GM04503 (cell line): ENCODE measurements at regions not wholly inside any gene's neighbourhood (a gene's known extent, or its start where the extent isn't known, plus 50 kb on each side); places are given as distances from the start of the nearest gene placed in this dataset.
"Not testable (repeated sequence)": the region's sequence is repeated elsewhere in the genome, so short reads cannot be mapped to it uniquely, and the experiment has no call there.

ENCODE experiments used
- DNase-seq: peaks from one replicate; pipeline ENCODE4 v3.0.0-alpha.2; 2012; ENCODE audit warnings: low read depth

- DNase-seq = no peak
These were observed 161.5 kb upstream of the CDKN2B start for GRCh38 chr9:22170556-22170955.

- DNase-seq = no peak
These were observed 162.0 kb upstream of the CDKN2B start for GRCh38 chr9:22170990-22171670.

DNA sequence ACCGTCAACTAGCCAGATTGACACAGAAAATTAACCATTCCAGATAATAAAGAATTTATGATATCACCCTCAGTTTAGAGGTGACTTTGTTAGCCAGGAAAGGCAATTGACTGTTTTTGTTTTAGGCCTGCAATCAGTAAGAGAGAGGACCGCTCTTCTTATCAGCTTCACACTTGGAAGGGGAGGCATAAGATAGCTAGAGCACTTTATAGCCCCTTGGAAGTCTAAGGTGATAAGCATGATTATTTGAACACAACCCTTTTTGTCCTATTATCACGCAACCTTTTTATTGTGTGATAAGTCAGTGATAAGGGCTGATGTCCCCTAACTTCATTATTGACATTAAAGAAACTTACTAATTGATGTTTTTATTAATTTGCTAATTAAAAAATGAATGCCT, 162.6 kb upstream of the CDKN2B start:
- DNase-seq = no peak

GRCh38 chr9:22173908-22174307, 164.8 kb upstream of the CDKN2B start:
- DNase-seq = no peak

DNA sequence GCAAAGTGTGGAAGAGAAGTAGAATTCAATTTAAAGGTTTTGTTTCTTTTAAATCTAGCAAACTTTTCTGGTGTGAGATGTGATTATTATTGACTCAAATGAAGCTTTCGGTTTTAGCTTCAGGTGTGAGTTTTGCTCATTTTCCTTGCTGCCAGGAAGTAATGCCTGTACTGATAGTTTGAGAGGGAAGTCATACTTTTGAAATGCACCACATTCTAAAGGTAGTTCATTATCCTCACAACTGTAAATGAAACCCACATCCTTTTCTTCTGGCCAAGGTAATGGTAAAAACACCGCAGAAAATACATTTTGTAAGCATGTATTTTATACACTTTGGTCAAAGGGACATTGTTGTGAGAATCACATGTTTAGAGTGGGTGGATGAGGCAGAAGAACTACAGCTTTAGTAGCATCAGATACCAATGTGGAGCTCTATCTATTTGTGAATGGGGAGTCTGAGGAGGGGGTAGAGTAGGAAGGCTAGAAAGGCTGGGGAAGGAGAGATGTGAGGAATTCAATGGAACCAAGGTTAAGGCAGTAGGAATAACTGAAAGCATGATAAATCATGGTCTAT, 167.0 kb upstream of the CDKN2B start:
- no peak for DNase-seq

DNA sequence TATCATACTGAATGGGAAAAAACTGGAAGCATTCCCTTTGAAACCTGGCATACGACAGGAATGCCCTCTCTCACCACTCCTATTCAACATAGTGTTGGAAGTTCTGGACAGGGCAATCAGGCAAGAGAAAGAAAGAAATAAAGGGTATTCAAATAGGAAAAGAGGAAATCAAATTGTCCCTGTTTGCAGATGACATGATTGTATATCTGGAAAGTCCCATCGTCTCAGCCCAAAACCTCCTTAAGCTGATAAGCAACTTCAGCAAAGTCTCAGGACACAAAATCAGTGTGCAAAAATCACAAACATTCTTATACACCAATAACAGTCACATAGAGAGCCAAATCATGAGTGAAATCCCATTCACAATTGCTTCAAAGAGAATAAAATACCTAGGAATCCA, 171.9 kb upstream of the CDKN2B start:
- DNase-seq = not testable (repeated sequence)

- DNase-seq = no peak
These were observed 180.4 kb upstream of the CDKN2B start for GRCh38 chr9:22189471-22189870.

- DNase-seq = not testable (repeated sequence)
These were observed 187.9 kb upstream of the CDKN2B start for GRCh38 chr9:22197000-22197399.

GRCh38 chr9:22198681-22199080, 189.6 kb upstream of the CDKN2B start:
- DNase-seq = no peak

DNA sequence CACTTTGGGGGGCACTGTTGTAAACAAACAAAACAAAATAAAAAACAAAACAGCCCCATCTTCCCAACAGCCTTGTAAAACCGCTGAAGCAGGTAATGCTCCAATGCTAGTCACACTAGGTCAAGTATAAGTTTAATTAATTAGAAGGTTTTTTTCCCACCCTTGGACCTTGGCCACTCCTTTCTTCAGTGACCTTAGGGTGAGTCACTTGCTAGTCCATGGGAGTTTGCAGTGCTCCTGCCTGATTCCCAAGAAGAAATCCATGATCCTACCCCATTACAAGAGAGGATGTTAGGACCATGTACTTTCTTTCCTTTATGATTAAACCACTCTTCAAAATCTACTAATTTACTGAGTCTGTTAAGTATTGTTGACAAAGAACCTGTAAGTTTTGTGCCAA, 192.2 kb upstream of the CDKN2B start:
- DNase-seq = no peak

DNA sequence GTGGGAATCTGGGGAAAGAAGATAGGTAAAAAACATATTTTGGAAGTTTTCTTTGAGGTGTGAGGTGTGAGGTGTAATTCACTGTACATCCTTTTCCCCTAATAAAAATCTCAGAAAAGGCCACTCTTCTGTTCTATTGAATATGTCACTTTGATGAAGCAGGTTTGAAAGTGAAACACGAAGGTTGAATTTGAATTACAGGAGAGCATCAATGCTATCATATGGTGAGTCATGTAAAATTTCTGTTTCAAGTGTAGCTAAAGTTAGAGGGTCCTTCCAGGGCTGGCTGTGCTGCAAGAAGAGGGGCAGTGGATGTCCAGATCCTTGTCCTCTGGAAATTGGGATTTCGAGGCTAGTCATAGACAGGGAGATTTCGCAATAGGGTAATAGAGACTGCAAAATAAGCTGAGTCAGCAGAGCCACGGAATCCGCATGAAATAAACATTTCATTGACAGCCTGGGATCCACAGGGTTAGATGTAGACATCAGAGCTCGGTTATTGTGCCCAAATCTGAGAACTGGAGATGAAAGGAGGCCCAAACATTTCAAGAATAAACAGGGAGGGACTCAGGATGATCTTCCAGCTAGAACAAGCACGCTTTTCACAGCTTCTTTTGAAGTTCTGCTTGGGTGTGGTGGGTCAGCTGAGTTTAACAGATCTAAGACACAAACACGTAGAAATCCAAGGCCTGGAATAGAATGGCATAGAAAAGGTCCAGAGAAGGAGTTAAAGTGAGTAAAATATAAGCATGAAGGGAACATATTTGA, 194.4 kb upstream of the CDKN2B start:
- no peak for DNase-seq

- no peak for DNase-seq
These were observed 195.1 kb upstream of the CDKN2B start for GRCh38 chr9:22204240-22204639.

- no peak for DNase-seq
These were observed 197.7 kb upstream of the CDKN2B start for GRCh38 chr9:22206833-22207232.

DNA sequence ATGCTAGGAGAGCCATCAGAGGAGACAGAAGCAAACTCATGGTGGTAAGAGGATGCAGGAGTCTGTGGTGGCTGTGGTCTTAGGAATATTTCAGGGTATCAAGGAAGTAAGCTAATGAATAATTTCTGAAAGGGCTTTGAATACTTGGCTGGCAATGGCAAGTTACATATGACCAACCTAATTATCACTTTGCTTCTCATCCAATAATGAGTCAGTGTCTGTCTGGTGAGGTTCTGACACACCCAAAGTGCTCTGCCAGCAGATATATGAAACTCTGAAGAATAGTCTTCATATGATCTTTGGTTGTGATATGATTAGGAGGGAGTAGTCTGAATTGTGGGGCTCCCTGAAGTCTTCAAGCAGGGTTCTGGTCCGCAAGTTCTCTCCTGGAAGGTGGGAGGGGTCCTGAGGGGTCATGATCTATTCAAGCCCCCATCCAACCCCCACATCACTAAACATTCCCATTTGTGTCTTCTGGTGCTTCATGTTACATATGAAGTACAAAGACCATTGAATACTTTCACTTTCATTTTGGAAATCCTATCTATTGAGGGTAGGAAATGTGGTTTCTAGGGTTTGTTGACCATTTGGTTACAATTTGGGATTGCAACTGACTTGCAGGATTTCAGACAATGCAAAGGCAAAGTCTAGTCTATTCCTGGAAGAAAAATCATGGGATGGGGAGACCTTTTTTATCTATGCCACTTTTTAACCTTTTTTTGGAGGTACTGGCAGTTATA, 199.9 kb upstream of the CDKN2B start:
- no peak for DNase-seq

DNA sequence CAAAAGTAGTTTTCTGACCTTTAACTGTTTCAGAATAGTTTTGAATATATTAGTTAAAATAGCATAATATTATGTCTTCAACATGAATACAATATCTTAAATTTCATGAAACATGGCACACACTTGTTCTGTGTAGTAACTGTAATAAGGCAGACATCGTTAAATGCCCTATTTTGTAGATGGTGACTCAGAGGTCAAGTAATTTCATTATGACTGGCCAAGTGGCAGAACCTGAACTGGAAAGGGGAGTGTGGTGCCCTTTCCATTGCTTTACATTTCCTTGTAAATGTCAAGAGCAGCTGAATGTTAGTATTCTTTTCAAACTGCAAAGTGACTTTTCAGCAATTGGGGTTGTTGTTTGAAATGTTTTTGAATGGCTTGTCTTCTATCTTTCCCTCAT, 201.2 kb upstream of the CDKN2B start:
- no peak for DNase-seq

- no peak for DNase-seq
These were observed 201.8 kb upstream of the CDKN2B start for GRCh38 chr9:22210936-22211335.

- peak; percentile 92 for DNase-seq
These were observed 202.7 kb upstream of the CDKN2B start for GRCh38 chr9:22211588-22212360.

DNA sequence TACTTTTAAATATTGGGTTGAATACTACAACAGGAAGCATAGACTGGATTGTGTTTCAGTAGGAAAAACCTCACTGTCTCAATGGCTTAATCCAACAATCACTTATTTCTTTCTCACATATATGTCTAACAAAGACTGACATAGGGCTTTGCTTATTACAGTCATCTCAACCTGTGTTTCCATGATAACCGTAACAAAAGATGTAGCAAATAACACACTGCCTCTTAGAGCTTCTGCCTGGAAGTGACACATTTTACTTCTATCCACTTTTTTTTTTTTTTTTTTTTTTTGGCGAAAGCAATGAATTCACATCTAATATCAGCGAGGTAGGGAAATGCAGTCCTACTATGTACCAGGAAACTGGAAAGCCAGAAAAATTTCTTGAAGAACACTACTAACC, 204.9 kb upstream of the CDKN2B start:
- DNase-seq = no peak

DNA sequence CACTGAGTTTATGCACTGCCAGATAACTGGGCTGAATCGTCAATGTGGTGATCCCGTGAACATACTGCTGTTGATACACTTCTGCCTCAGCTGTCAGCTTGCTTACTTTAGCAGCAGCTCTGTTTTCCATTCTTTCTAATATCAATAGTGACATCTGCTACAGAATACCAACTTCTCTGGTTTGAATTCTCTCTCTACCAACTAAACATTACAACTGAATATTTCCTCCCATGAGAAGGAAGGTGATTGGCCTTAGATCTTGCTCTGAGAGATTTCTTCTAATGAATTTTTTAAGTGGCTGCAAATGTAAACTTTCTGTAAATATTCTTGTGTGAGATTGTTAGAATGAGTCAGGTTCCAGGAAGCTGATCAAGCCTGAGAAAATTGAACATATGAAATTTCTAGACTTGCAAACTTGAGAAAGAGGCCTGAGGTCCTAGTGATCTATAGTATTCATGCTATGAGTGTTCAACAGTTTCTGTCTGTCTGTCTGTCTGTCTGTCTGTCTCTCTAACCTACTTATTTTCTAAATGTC, 205.5 kb upstream of the CDKN2B start:
- no peak for DNase-seq

- no peak for DNase-seq
These were observed 206.4 kb upstream of the CDKN2B start for GRCh38 chr9:22215521-22215920.

GRCh38 chr9:22216730-22217172, 207.6 kb upstream of the CDKN2B start:
- DNase-seq = no peak

DNA sequence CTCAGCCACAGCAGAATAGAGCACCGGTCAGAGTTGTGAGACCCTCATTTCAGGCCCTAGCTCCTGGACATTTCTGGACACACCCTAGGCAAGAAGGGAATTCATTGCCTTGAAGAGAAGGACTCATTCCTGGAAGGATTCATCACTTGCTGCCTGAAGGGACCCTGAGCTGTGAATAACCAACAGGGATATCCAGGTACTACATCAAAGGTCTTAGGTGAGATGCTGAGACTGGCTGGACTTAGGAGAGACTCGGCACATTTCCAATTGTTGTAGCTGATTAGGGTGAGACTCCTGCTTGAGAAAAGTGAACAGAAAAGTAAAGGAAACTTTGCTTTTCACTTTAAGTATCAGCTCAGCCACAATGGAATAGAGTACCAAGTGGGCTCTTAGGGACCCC, 208.1 kb upstream of the CDKN2B start:
- DNase-seq = no peak
